ENCODE measurements at regions not wholly inside any gene's neighbourhood (a gene's known extent, or its start where the extent isn't known, plus 50 kb on each side); places are given as distances from the start of the nearest gene placed in this dataset.
"Not testable (repeated sequence)": the region's sequence is repeated elsewhere in the genome, so short reads cannot be mapped to it uniquely, and the experiment has no call there.

DNA sequence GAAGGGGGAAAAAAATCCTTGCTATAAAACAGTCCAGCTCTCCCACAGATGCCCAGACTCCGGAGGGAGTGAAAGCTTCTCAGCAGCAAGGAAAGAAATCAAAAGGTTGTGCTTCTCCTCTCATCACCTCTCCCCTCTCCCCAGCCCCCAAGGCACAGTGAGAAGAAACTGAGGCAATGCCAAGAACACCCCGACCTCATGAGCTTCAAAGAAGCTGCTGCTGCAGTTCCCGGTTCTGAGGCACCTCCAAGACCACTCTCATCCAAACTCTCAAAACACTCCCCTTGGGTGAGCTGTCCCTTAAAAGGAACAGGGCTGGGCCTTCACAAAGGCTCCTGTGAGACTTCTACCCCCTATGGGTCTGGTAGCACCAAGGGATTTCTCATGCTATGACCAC is 62.0 kb upstream of the KLF7 start:
- Mint-ChIP-seq H3K36me3 (ENCODE audit: insufficient read depth) (peaks cover 2% of the 10 kb centered on the region), H3K27ac (ENCODE audit: low read depth) (no peak overlapping the region), H3K4me1 (peaks cover 5% of the 10 kb centered on the region), H3K27me3 (peaks cover 59% of the 10 kb centered on the region), H3K4me3 (no peak overlapping the region), H3K9me3 (no peaks in the 10 kb centered on the region)
- ATAC-seq (replicated peaks; ENCODE audit: extremely low read depth, poor library complexity, severe bottlenecking) (no peak), DNase-seq (ENCODE audit: low spot score in 2 of 2) (no peak)

DNA sequence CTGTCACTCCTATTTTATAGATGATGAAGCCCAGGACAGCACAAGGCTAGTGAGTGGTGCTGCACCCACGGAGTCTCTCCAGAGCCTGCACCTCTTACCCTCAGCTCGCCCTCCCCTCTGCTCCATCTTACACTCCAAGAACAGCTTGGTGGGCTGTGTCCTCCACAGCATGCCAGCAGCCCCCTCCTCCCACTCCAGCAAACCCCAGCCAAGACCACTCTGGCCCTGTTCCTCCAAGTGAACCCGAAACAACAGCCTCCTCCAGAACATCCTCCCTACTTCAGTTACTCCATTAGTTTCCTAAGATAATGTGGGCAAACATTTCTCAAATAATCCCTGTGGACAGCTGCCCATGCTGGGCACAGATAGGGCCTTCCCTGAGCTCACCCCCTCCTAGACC is 62.7 kb upstream of the KLF7 start:
- no peak for DNase-seq (ENCODE audit: low spot score in 2 of 2)
- no peak overlapping the region for H3K27ac Mint-ChIP-seq (ENCODE audit: low read depth)
- H3K27me3 Mint-ChIP-seq, result peaks cover 52% of the 10 kb centered on the region
- no peak for ATAC-seq (replicated peaks; ENCODE audit: extremely low read depth, poor library complexity, severe bottlenecking)
- peaks cover 5% of the 10 kb centered on the region for H3K4me1 Mint-ChIP-seq
- peaks cover 2% of the 10 kb centered on the region for H3K36me3 Mint-ChIP-seq (ENCODE audit: insufficient read depth)
- no peak overlapping the region for H3K4me3 Mint-ChIP-seq
- H3K9me3 Mint-ChIP-seq, result no peaks in the 10 kb centered on the region

DNA sequence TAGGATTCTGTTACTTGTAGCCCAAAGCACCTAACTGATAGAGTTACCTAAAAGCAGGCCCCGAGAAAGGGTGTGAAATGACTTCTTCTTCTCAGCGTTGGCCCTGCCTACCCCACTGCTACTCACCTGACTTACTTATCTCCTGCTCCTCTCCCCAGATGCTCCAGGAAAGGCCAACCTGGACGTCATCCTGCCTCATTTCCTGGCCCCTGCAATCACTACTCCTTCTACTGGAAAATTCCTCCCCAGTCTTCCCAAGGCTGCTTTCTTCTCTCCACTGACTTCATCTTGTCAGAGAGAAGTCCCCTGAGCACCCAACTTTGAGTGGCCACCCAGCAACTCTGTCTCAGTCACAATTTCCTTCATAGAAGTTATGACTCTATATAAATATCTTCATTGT is 63.4 kb upstream of the KLF7 start:
- H3K9me3 Mint-ChIP-seq, result no peaks in the 10 kb centered on the region
- H3K4me1 Mint-ChIP-seq, result peaks cover 5% of the 10 kb centered on the region
- no peak for ATAC-seq (replicated peaks; ENCODE audit: extremely low read depth, poor library complexity, severe bottlenecking)
- no peak overlapping the region for H3K27ac Mint-ChIP-seq (ENCODE audit: low read depth)
- peaks cover 49% of the 10 kb centered on the region for H3K27me3 Mint-ChIP-seq
- H3K36me3 Mint-ChIP-seq (ENCODE audit: insufficient read depth), result peaks cover 2% of the 10 kb centered on the region
- H3K4me3 Mint-ChIP-seq, result no peak overlapping the region
- DNase-seq (ENCODE audit: low spot score in 2 of 2), result no peak

DNA sequence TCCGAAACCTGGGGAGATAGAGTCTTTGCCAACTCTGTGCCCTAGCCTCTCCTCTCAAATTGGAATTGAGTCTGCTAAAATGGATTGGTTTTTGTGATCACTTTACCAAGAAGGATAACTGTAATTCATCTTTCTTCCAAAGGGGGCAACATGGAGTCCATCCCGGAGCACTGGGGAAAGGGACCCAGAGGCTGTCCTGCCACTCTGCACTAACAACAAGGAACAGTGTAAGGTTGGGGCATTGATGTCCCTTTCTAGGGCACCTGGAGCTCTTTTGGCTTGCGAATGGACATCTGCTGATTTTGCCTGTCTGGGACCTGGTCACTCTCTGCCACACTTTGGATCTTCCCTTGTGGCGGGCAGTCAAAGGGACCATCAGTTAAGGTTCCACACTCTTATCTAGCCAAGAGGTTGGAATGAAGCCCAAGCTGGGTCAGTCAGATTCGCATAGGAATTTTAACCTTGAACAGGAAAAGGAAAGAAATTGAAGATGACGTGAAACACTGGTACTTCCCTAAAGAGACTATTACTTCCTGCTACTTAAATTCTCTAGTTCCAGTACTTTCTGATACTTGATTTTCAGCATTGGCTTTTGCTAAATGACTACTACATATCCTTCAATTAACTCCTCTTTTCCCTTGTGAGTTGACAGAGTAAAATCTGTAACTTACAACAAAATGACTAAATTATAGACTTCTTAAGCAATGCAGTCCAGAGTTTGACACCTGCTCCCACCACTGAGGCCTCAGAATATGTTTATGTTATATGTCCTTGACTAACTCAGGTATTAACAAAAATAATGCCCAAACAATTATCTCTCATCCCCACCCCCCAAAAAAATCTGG is 64.7 kb upstream of the KLF7 start:
- no peaks in the 10 kb centered on the region for H3K9me3 Mint-ChIP-seq
- H3K4me3 Mint-ChIP-seq, result no peak overlapping the region
- ATAC-seq (replicated peaks; ENCODE audit: extremely low read depth, poor library complexity, severe bottlenecking) (no peak), DNase-seq (ENCODE audit: low spot score in 2 of 2) (no peak)
- H3K27me3 Mint-ChIP-seq, result peaks cover 36% of the 10 kb centered on the region
- H3K36me3 Mint-ChIP-seq (ENCODE audit: insufficient read depth), result peaks cover 2% of the 10 kb centered on the region
- no peaks in the 10 kb centered on the region for H3K4me1 Mint-ChIP-seq
- no peak overlapping the region for H3K27ac Mint-ChIP-seq (ENCODE audit: low read depth)

DNA sequence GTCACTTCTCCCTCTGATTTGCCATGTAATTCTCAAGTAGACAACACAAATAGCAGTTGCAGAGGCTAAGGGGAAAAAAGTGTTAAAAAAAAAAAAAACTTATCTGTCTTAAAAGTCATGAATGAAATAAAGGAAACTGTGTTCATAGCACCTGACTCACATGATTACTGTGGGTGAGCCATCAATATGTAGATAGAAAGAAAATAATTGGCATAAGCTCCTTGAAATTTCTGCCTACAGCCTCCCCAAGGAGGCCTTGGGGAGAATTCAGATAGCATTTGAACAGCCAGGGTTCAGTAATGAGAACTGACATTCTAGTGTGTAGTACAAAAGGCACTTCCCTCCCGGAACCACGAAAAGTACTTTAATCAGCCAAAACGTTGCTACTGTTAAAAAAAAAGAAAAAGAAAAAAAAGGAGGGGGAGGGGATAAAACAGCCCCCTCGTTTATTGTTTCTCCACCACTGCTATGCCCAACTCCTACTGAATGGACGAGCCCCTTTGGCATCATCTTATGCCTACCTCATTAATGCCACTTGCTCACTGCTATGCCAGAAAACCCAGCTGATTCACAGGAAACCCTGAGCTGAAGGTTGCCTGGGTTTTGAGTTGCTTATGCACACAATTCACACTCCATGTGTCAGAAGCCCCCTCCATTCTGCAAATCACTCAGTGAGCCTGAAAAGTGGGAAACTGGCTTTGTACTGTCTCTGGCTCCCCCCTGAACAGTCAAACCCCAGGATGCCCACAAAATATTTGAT is 65.5 kb upstream of the KLF7 start:
- H3K4me1 Mint-ChIP-seq, result no peaks in the 10 kb centered on the region
- peaks cover 2% of the 10 kb centered on the region for H3K36me3 Mint-ChIP-seq (ENCODE audit: insufficient read depth)

GRCh38 chr2:207231967-207232366 is 66.2 kb upstream of the KLF7 start:
- Mint-ChIP-seq H3K36me3 (ENCODE audit: insufficient read depth) (peaks cover 2% of the 10 kb centered on the region), H3K4me3 (no peak overlapping the region), H3K27me3 (peaks cover 21% of the 10 kb centered on the region), H3K9me3 (no peaks in the 10 kb centered on the region), H3K27ac (ENCODE audit: low read depth) (no peak overlapping the region), H3K4me1 (no peaks in the 10 kb centered on the region)
- ATAC-seq (replicated peaks; ENCODE audit: extremely low read depth, poor library complexity, severe bottlenecking) (no peak), DNase-seq (ENCODE audit: low spot score in 2 of 2) (no peak)

More for the DNA sequence above, 65.5 kb upstream of the KLF7 start:
- no peak for ATAC-seq (replicated peaks; ENCODE audit: extremely low read depth, poor library complexity, severe bottlenecking)
- Mint-ChIP-seq H3K27me3 (peaks cover 28% of the 10 kb centered on the region), H3K4me3 (no peak overlapping the region), H3K9me3 (no peaks in the 10 kb centered on the region), H3K27ac (ENCODE audit: low read depth) (no peak overlapping the region)
- no peak for DNase-seq (ENCODE audit: low spot score in 2 of 2)

DNA sequence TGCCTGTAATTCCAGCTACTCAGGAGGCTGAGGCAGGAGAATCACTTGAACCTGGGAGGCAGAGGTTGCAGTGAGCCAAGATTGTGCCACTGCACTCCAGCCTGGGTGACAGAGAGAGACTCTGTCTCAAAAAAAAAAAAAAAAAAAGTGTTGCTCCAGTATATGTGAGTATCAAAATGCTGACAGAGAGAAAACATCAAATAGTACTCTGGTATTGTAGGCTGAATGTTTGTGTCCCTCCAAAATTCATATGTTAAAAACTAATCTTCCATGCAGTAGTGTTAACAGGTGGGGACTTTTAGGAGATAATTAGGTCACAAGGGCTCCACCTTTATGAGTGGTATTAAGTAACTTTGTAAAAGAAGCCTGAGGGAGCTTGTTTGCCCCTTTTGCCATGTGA is 67.4 kb upstream of the KLF7 start:
- H3K4me1 Mint-ChIP-seq; H3K4me3 Mint-ChIP-seq; ATAC-seq (replicated peaks; ENCODE audit: extremely low read depth, poor library complexity, severe bottlenecking); H3K9me3 Mint-ChIP-seq; DNase-seq (ENCODE audit: low spot score in 2 of 2); H3K27ac Mint-ChIP-seq (ENCODE audit: low read depth); H3K36me3 Mint-ChIP-seq (ENCODE audit: insufficient read depth): not testable (repeated sequence)
- peaks cover 18% of the 10 kb centered on the region for H3K27me3 Mint-ChIP-seq

- H3K9me3 Mint-ChIP-seq, result no peaks in the 10 kb centered on the region
- H3K27ac Mint-ChIP-seq (ENCODE audit: low read depth), result no peak overlapping the region
- no peak for DNase-seq (ENCODE audit: low spot score in 2 of 2)
- peaks cover 12% of the 10 kb centered on the region for H3K27me3 Mint-ChIP-seq
- no peak overlapping the region for H3K4me3 Mint-ChIP-seq
- no peaks in the 10 kb centered on the region for H3K4me1 Mint-ChIP-seq
- H3K36me3 Mint-ChIP-seq (ENCODE audit: insufficient read depth), result no peaks in the 10 kb centered on the region
- ATAC-seq (replicated peaks; ENCODE audit: extremely low read depth, poor library complexity, severe bottlenecking), result no peak
Measured at GRCh38 chr2:207233731-207234130, 68.0 kb upstream of the KLF7 start.

DNA sequence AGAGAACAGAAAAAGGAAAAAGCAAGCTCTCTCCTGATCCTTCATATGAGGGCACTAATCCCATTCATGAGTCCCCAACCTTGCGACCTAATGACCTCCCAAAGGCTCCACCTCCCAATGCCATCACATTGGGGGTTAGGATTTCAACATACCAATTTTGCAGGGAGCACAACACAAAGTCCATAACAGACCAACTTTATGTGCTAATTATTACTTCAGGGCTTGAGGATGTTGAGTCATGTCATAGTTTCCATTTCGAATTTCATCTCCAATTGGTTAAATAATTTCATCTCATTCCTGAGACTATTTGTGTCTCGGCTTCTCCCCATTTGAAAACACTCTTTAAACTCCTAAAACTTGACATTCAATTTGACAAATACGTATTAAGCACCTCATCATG is 69.9 kb upstream of the KLF7 start:
- ATAC-seq (replicated peaks; ENCODE audit: extremely low read depth, poor library complexity, severe bottlenecking), result no peak
- Mint-ChIP-seq H3K9me3 (no peaks in the 10 kb centered on the region), H3K4me1 (no peaks in the 10 kb centered on the region), H3K27me3 (no peaks in the 10 kb centered on the region), H3K36me3 (ENCODE audit: insufficient read depth) (no peaks in the 10 kb centered on the region), H3K27ac (ENCODE audit: low read depth) (no peak overlapping the region), H3K4me3 (no peak overlapping the region)
- no peak for DNase-seq (ENCODE audit: low spot score in 2 of 2)

DNA sequence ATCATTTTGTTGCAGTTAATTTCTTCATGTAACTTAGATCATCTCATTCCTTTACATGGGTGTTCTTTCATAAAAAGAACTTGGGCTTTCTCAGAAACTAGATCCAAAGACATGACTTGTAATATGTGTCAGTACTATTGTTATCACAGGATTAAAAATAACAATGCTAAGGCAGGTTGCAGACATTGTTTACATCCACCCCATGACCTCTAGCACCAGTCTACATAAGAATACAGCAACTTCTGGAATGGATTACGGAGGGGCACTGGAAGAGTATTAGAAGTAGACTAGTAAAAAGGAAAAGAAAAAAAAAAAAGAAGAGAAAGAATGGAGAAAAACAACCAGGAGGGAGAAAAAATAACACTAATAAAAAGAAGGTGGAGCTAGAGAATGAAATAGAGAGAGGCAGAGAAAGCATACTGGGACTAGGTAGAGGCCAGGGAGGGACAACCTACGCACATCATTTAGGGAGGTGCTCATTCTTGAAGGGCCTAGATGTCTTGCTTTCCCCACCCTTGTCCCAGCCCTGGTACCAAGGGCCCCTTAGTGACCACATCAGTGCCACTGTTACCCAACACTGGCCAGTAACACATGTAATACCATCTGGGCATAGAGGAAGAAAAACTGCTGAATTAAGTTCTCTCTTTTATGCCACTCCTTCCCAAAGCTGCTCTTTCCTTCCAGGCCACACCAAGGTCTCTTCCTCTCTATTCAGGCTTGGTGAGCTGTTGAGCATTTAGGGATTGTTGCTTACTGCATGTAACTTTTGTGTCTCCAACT is 70.6 kb upstream of the KLF7 start:
- Mint-ChIP-seq H3K4me1 (no peaks in the 10 kb centered on the region), H3K36me3 (ENCODE audit: insufficient read depth) (no peaks in the 10 kb centered on the region), H3K9me3 (no peaks in the 10 kb centered on the region), H3K27me3 (no peaks in the 10 kb centered on the region), H3K27ac (ENCODE audit: low read depth) (no peak overlapping the region), H3K4me3 (no peak overlapping the region)
- DNase-seq (ENCODE audit: low spot score in 2 of 2) (no peak), ATAC-seq (replicated peaks; ENCODE audit: extremely low read depth, poor library complexity, severe bottlenecking) (no peak)

DNA sequence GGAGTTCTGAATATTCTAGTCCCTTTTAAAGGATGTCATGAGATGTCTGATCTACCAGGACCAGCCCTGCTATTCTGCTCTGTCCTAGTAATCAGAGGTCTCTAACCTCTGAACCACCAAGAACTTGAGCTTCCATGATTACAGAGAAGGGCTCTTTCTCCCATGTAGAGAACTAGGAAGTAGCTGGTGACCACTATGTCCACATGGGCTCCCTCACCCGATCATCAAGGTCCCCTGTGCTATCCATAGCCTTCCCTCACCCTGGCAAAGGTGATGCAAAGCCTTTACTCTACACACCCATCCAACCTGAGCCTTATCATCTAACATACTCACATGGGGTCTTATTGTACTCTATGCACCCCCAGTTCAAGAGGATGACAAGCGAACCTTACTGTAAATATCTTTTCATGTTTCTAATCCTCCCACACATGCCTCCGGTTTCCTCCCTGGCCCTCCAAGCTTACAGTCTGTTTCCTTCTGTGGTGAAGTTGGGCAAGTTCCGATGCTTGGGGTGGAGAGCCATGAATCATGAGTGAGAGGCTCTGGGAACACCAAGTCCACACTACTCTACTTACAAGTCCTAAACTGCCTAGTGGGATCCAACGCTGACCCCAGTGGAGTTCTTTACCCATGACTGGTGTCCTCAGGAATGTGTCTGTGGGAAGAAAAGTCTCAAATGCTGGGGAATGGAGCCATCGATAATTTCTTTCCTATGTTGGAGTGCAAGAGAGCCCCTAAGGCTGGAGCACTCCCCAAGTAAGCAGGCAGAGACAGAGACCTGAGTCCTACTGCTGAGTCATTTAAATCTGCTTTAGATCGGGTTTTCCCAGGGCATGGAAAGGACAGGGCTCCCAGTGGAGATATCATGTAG is 73.3 kb upstream of the KLF7 start:
- DNase-seq (ENCODE audit: low spot score in 2 of 2), result no peak
- Mint-ChIP-seq H3K4me3 (no peak overlapping the region), H3K27ac (ENCODE audit: low read depth) (no peak overlapping the region), H3K4me1 (no peaks in the 10 kb centered on the region), H3K36me3 (ENCODE audit: insufficient read depth) (no peaks in the 10 kb centered on the region), H3K27me3 (no peaks in the 10 kb centered on the region), H3K9me3 (no peaks in the 10 kb centered on the region)
- ATAC-seq (replicated peaks; ENCODE audit: extremely low read depth, poor library complexity, severe bottlenecking), result no peak

Measured in central memory CD8-positive, alpha-beta T cell (primary cell).